Liver (tissue), 7 donors: ENCODE measurements at regions not wholly inside any gene's neighbourhood (a gene's known extent, or its start where the extent isn't known, plus 50 kb on each side); places are given as distances from the start of the nearest gene placed in this dataset.

ENCODE experiments used
- DNase-seq: peaks from one replicate; pipeline ENCODE4 v3.0.0-alpha.2; 2017; ENCODE audit warnings: low spot score
- H3K27ac ChIP-seq, 2 donors: one replicate each; pipeline ENCODE4 v1.7.0; 2013; ENCODE audit warnings: inconsistent platforms in 2 of 2, low read length in 2 of 2, control low read depth in 1 of 2, low read depth in 1 of 2, mild to moderate bottlenecking in 1 of 2
- H3K27me3 ChIP-seq, 4 donors: one replicate each; pipeline versions ENCODE4 v1.6.1 to v1.7.0; 2013; ENCODE audit warnings: low read length in 3 of 4, inconsistent platforms in 1 of 4, mild to moderate bottlenecking in 1 of 4, moderate library complexity in 1 of 4; ENCODE audit not compliant: control insufficient read depth in 4 of 4, insufficient read depth in 4 of 4
- H3K36me3 ChIP-seq, 4 donors: one replicate each; pipeline versions ENCODE4 v1.6.1 to v1.7.0; 2013; ENCODE audit warnings: low read length in 3 of 4, mild to moderate bottlenecking in 3 of 4, low read depth in 1 of 4, moderate library complexity in 1 of 4; ENCODE audit not compliant: control insufficient read depth in 4 of 4, insufficient read depth in 3 of 4
- H3K4me1 ChIP-seq, 4 donors: one replicate each; pipeline versions ENCODE4 v1.6.1 to v1.7.0; 2013; ENCODE audit warnings: low read length in 3 of 4, mild to moderate bottlenecking in 3 of 4, moderate library complexity in 1 of 4; ENCODE audit not compliant: control insufficient read depth in 4 of 4, insufficient read depth in 4 of 4
- H3K4me3 ChIP-seq, 3 donors: one replicate each; pipeline versions ENCODE4 v1.6.1 to v1.7.0; 2013; ENCODE audit warnings: low read length in 3 of 3, control low read depth in 1 of 3, low read depth in 1 of 3, mild to moderate bottlenecking in 1 of 3
- H3K9ac ChIP-seq, 2 donors: one replicate each; pipeline ENCODE4 v1.7.0; 2013; ENCODE audit warnings: low read length in 2 of 2, mild to moderate bottlenecking in 2 of 2, moderate library complexity in 2 of 2, control low read depth in 1 of 2, low read depth in 1 of 2
- H3K9me3 ChIP-seq, 4 donors: one replicate each; pipeline versions ENCODE4 v1.6.1 to v1.7.0; 2013; ENCODE audit warnings: low read length in 3 of 4; ENCODE audit not compliant: control insufficient read depth in 4 of 4
- EGR1 ChIP-seq, 2 donors: IDR thresholded peaks; 2 replicates each; pipeline ENCODE4 v1.6.1; 2016 to 2018; ENCODE audit warnings: antibody characterized with exemption in 2 of 2, low read depth in 2 of 2
- FOXA1 ChIP-seq: IDR thresholded peaks from 2 replicates; pipeline ENCODE4 v1.6.1; 2016; ENCODE audit warnings: antibody characterized with exemption
- FOXA2 ChIP-seq: IDR thresholded peaks from 2 replicates; pipeline ENCODE4 v1.6.1; 2016; ENCODE audit warnings: antibody characterized with exemption
- GABPA ChIP-seq, 2 donors: IDR thresholded peaks in 1 of 2; conservative IDR thresholded peaks in 1 of 2; 2 replicates each; pipeline ENCODE4 v1.6.1; 2016; ENCODE audit warnings: antibody characterized with exemption in 2 of 2, mild to moderate bottlenecking in 1 of 2, moderate library complexity in 1 of 2
- HNF4A ChIP-seq, 2 donors: conservative IDR thresholded peaks; 2 replicates each; pipeline ENCODE4 v1.6.1; 2016; ENCODE audit warnings: antibody characterized with exemption in 2 of 2, mild to moderate bottlenecking in 2 of 2
- HNF4G ChIP-seq: IDR thresholded peaks from 2 replicates; pipeline ENCODE4 v1.6.1; 2016; ENCODE audit warnings: antibody characterized with exemption
- JUND ChIP-seq, 2 donors: IDR thresholded peaks; 2 replicates each; pipeline ENCODE4 v1.6.1; 2016; ENCODE audit warnings: antibody characterized with exemption in 2 of 2
- SP1 ChIP-seq: IDR thresholded peaks from 2 replicates; pipeline ENCODE4 v1.6.1; 2018; ENCODE audit warnings: antibody characterized with exemption, mild to moderate bottlenecking
- YY1 ChIP-seq: IDR thresholded peaks from 2 replicates; pipeline ENCODE4 v1.6.1; 2016; ENCODE audit warnings: antibody characterized with exemption, mild to moderate bottlenecking
- WGBS: extraction: QIAGEN DNeasy Blood & Tissue Kit; methylation state at CpG from one replicate; pipeline ENCODE4 v1.1.7; 2013; 5-methylcytosine and 5-hydroxymethylcytosine counted together
- TF ChIP-seq, protein P1 (sequence below): IDR thresholded peaks from 2 replicates; pipeline ENCODE4 v1.6.1; 2016; ENCODE audit warnings: antibody characterized with exemption, mild to moderate bottlenecking
- TF ChIP-seq, protein P2 (sequence below): IDR thresholded peaks from 2 replicates; pipeline ENCODE4 v1.6.1; 2016; ENCODE audit warnings: antibody characterized with exemption
- TF ChIP-seq, protein P3 (sequence below): IDR thresholded peaks from 2 replicates; pipeline ENCODE4 v1.6.1; 2016; ENCODE audit warnings: antibody characterized with exemption
- TF ChIP-seq, protein P4 (sequence below): IDR thresholded peaks from 2 replicates; pipeline ENCODE4 v1.6.1; 2016; ENCODE audit warnings: antibody characterized with exemption
- donor health status: healthy.
- donor health status: healthy.
- donor health status: healthy.
- donor health status: healthy.

DNA sequence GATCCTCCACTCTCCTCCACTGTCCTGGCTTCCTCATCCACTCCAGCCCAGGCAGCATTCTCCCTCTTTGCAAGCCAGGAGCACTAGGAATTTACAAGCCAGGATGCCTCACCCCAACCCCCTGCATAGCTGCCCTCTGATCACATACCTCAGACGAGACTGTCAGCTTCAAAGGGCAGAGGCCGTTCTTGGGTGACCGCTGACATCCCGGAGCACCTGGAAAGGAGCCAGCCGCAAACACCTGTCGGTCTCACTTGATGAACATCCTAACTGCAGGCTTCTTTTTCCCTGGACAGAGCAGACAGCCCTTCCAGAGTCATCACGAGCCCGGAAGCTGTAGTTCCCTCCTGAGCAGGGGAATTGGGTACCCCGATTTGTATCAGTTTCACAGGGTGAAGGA, 451.3 kb upstream of the B3GAT1 start:
- TF ChIP-seq GABPA (IDR thresholded peaks at IDR 0.05 in 1 of 2, conservative IDR thresholded peaks at IDR 0.05 in 1 of 2) (no peak), FOXA2 (no peak), YY1 (no peak), HNF4G (no peak), FOXA1 (no peak), SP1 (no peak), HNF4A (conservative IDR thresholded peaks at IDR 0.05) (no peak)
- TF ChIP-seq, protein P1, sequence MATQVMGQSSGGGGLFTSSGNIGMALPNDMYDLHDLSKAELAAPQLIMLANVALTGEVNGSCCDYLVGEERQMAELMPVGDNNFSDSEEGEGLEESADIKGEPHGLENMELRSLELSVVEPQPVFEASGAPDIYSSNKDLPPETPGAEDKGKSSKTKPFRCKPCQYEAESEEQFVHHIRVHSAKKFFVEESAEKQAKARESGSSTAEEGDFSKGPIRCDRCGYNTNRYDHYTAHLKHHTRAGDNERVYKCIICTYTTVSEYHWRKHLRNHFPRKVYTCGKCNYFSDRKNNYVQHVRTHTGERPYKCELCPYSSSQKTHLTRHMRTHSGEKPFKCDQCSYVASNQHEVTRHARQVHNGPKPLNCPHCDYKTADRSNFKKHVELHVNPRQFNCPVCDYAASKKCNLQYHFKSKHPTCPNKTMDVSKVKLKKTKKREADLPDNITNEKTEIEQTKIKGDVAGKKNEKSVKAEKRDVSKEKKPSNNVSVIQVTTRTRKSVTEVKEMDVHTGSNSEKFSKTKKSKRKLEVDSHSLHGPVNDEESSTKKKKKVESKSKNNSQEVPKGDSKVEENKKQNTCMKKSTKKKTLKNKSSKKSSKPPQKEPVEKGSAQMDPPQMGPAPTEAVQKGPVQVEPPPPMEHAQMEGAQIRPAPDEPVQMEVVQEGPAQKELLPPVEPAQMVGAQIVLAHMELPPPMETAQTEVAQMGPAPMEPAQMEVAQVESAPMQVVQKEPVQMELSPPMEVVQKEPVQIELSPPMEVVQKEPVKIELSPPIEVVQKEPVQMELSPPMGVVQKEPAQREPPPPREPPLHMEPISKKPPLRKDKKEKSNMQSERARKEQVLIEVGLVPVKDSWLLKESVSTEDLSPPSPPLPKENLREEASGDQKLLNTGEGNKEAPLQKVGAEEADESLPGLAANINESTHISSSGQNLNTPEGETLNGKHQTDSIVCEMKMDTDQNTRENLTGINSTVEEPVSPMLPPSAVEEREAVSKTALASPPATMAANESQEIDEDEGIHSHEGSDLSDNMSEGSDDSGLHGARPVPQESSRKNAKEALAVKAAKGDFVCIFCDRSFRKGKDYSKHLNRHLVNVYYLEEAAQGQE, result no peak
- TF ChIP-seq, protein P2, sequence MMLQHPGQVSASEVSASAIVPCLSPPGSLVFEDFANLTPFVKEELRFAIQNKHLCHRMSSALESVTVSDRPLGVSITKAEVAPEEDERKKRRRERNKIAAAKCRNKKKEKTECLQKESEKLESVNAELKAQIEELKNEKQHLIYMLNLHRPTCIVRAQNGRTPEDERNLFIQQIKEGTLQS, result no peak
- TF ChIP-seq, protein P3, sequence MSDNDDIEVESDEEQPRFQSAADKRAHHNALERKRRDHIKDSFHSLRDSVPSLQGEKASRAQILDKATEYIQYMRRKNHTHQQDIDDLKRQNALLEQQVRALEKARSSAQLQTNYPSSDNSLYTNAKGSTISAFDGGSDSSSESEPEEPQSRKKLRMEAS, result no peak
- no peak overlapping the region for H3K4me3 ChIP-seq
- 41% methylated on average over 9 of the region's 9 CpGs for WGBS
- no peak overlapping the region for H3K9ac ChIP-seq
- no peaks in the 10 kb centered on the region for H3K9me3 ChIP-seq
- no peaks in the 10 kb centered on the region for H3K36me3 ChIP-seq
- H3K4me1 ChIP-seq, result no peaks in the 10 kb centered on the region
- no peak for DNase-seq
- no peak overlapping the region for H3K27ac ChIP-seq
- no peaks in the 10 kb centered on the region for H3K27me3 ChIP-seq

DNA sequence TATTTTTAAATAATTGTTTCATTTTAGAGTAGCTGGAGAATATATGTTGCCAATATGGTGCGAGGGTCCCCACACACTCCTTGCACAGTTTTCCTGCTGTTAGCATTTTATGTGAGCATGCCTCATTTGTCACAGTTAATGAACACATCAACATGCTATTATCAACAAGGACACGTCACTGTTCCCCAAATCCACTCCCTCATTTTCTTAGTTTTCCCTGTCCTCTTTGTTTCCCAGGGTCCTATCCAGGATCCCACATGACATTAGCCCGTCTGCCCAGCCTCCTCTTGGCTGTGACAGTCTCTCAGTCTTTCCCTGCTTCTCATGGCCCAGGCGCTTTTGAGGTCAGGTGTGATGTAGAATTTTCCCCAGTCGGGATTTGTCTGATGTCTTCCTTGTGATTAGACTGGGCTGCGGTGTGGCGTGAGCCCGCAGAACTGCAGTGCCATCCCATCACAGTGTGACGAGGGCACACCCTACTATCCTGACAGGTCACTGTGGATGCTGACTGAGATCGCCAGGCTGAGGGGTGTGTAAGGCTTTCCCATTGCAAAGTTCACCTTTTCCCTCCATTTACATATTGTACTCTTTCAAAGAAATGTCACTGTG, 450.6 kb upstream of the B3GAT1 start:
- DNase-seq, result no peak
- H3K27ac ChIP-seq, result no peak overlapping the region

More for the DNA sequence above, 450.6 kb upstream of the B3GAT1 start:
- H3K9ac ChIP-seq, result no peak overlapping the region
- H3K27me3 ChIP-seq, result no peaks in the 10 kb centered on the region
- no peaks in the 10 kb centered on the region for H3K4me1 ChIP-seq
- no peaks in the 10 kb centered on the region for H3K9me3 ChIP-seq
- no peak overlapping the region for H3K4me3 ChIP-seq
- H3K36me3 ChIP-seq, result no peaks in the 10 kb centered on the region
- TF ChIP-seq GABPA (IDR thresholded peaks at IDR 0.05 in 1 of 2, conservative IDR thresholded peaks at IDR 0.05 in 1 of 2) (no peak), HNF4G (no peak), FOXA2 (no peak), FOXA1 (no peak), JUND (IDR thresholded peaks at IDR 0.05) (no peak), YY1 (no peak), EGR1 (IDR thresholded peaks at IDR 0.05; ENCODE audit: low read depth in 2 of 2) (no peak), HNF4A (conservative IDR thresholded peaks at IDR 0.05) (no peak)
- TF ChIP-seq, protein P4, sequence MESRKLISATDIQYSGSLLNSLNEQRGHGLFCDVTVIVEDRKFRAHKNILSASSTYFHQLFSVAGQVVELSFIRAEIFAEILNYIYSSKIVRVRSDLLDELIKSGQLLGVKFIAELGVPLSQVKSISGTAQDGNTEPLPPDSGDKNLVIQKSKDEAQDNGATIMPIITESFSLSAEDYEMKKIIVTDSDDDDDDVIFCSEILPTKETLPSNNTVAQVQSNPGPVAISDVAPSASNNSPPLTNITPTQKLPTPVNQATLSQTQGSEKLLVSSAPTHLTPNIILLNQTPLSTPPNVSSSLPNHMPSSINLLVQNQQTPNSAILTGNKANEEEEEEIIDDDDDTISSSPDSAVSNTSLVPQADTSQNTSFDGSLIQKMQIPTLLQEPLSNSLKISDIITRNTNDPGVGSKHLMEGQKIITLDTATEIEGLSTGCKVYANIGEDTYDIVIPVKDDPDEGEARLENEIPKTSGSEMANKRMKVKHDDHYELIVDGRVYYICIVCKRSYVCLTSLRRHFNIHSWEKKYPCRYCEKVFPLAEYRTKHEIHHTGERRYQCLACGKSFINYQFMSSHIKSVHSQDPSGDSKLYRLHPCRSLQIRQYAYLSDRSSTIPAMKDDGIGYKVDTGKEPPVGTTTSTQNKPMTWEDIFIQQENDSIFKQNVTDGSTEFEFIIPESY, result no peak
- WGBS, result 79% methylated on average over 10 of the region's 10 CpGs
